Small intestine (tissue), 7 donors: ENCODE measurements at regions not wholly inside any gene's neighbourhood (a gene's known extent, or its start where the extent isn't known, plus 50 kb on each side); places are given as distances from the start of the nearest gene placed in this dataset.
A peak's percentile ranks its signal among the peaks of the same experiment; 100 is the strongest.

Experiments used
- DNase-seq, 2 donors: peaks; one replicate each; pipeline versions ENCODE4 v3.0.0 to v3.0.0-alpha.2; 2013
- FAIRE-seq: peaks from 2 replicates; lab custom pipeline; 2012; peaks lifted over from hg19 to GRCh38; lab: Jason Lieb, UNC
- H3K27ac ChIP-seq, 3 donors: one replicate each; pipeline ENCODE4 v1.5.1; 2013; ENCODE audit warnings: low read length in 2 of 3, mild to moderate bottlenecking in 2 of 3, control low read depth in 1 of 3, inconsistent platforms in 1 of 3, low read depth in 1 of 3, moderate library complexity in 1 of 3
- H3K27me3 ChIP-seq, 3 donors: one replicate each; pipeline ENCODE4 v1.6.1; 2013; ENCODE audit warnings: low read length in 3 of 3, inconsistent platforms in 1 of 3; ENCODE audit not compliant: control insufficient read depth in 3 of 3, insufficient read depth in 3 of 3
- H3K36me3 ChIP-seq, 3 donors: one replicate each; pipeline ENCODE4 v1.6.1; 2013; ENCODE audit warnings: low read length in 3 of 3, inconsistent platforms in 1 of 3, low read depth in 1 of 3, mild to moderate bottlenecking in 1 of 3, moderate library complexity in 1 of 3; ENCODE audit not compliant: control insufficient read depth in 3 of 3, insufficient read depth in 2 of 3
- H3K4me1 ChIP-seq, 3 donors: one replicate each; pipeline ENCODE4 v1.6.1; 2013; ENCODE audit warnings: low read length in 2 of 3, inconsistent platforms in 1 of 3, low read depth in 1 of 3, mild to moderate bottlenecking in 1 of 3, moderate library complexity in 1 of 3; ENCODE audit not compliant: control insufficient read depth in 3 of 3, insufficient read depth in 2 of 3
- H3K4me3 ChIP-seq, 3 donors: one replicate each; pipeline ENCODE4 v1.5.1; 2013; ENCODE audit warnings: low read length in 3 of 3, control low read depth in 1 of 3, inconsistent platforms in 1 of 3, low read depth in 1 of 3, mild to moderate bottlenecking in 1 of 3, moderate library complexity in 1 of 3
- H3K9me3 ChIP-seq, 2 donors: one replicate each; pipeline ENCODE4 v1.6.1; 2013; ENCODE audit warnings: low read depth in 1 of 2, low read length in 1 of 2; ENCODE audit not compliant: control insufficient read depth in 2 of 2, insufficient read depth in 1 of 2
- WGBS, 3 donors: extraction: QIAGEN DNeasy Blood & Tissue Kit; methylation state at CpG; one replicate each; pipeline ENCODE4 v1.1.7; 2013; 5-methylcytosine and 5-hydroxymethylcytosine counted together
- donor health status: healthy with polysubstance abuse.
- donor health status: control.
- donor health status: control.
- donor health status: Bipolar disorder and iron deficiency.
- donor health status: healthy.

DNA sequence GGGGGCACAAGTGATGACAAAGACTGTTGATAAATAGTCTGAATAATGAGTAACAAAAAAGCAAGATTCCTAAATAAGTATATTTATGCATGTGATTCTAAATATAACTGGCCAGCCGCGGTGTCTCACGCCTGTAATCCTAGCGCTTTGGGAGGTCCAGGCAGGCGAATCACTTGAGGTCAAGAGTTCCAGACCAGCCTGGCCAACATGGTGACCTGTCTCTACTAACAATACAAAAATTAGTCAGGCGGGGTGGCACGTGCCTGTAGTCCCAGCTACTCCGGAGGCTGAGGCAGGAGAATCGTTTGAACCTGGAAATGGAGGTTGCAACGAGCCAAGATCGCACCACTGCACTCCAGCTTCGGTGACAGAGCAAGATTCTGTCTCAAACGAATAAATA lies 161.5 kb downstream of the TOMM20 start:
- Histone ChIP-seq H3K27ac (no peak overlapping the region), H3K36me3 (no peaks in the 10 kb centered on the region), H3K4me3 (no peak overlapping the region), H3K27me3 (no peaks in the 10 kb centered on the region), H3K4me1 (peaks cover 9 to 65% (median 20%) of the 10 kb centered on the region in 3 donors), H3K9me3 (no peaks in the 10 kb centered on the region)
- FAIRE-seq (no peak), DNase-seq (no peak)
- 87 to 93% (median 91%) methylated on average over 13 of the region's 13 CpGs for WGBS, 3 donors

GRCh38 chr1:234965111-234965510 lies 163.5 kb downstream of the TOMM20 start:
- Histone ChIP-seq H3K27ac (peak overlapping the region; percentile 50 to 98 (median 66)), H3K27me3 (no peaks in the 10 kb centered on the region), H3K36me3 (no peaks in the 10 kb centered on the region), H3K4me1 (peaks cover 16 to 61% (median 17%) of the 10 kb centered on the region in 3 donors), H3K4me3 (no peak overlapping the region), H3K9me3 (no peaks in the 10 kb centered on the region)
- no peak for FAIRE-seq
- peak in 1 of 2 donors; percentile 23 for DNase-seq

GRCh38 chr1:234963904-234964702 lies 164.5 kb downstream of the TOMM20 start:
- peaks cover 15 to 61% (median 19%) of the 10 kb centered on the region in 3 donors for H3K4me1 ChIP-seq
- peak overlapping the region; percentile 90 to 98 (median 95) for H3K27ac ChIP-seq
- no peaks in the 10 kb centered on the region for H3K27me3 ChIP-seq
- WGBS, 3 donors = 15 to 44% (median 23%) methylated on average over 15 of the region's 15 CpGs
- no peaks in the 10 kb centered on the region for H3K9me3 ChIP-seq
- DNase-seq (peak; percentile 75 to 86), FAIRE-seq (no peak)
- peak overlapping the region in 1 of 3 donors; percentile 3 for H3K4me3 ChIP-seq
- no peaks in the 10 kb centered on the region for H3K36me3 ChIP-seq

GRCh38 chr1:234963180-234963903 lies 165.3 kb downstream of the TOMM20 start:
- peaks cover 14 to 65% (median 19%) of the 10 kb centered on the region in 3 donors for H3K4me1 ChIP-seq
- peak overlapping the region in 1 of 3 donors; percentile 3 for H3K4me3 ChIP-seq
- no peaks in the 10 kb centered on the region for H3K9me3 ChIP-seq
- DNase-seq (peak; percentile 80 to 82), FAIRE-seq (no peak)
- H3K27ac ChIP-seq = peak overlapping the region; percentile 90 to 98 (median 95)
- 8 to 24% (median 8%) methylated on average over 15 of the region's 15 CpGs for WGBS, 3 donors
- H3K36me3 ChIP-seq = no peaks in the 10 kb centered on the region
- H3K27me3 ChIP-seq = no peaks in the 10 kb centered on the region

- no peak for DNase-seq
- no peaks in the 10 kb centered on the region for H3K27me3 ChIP-seq
- H3K4me1 ChIP-seq = peaks cover 18 to 74% (median 19%) of the 10 kb centered on the region in 3 donors
- H3K9me3 ChIP-seq = no peaks in the 10 kb centered on the region
- H3K27ac ChIP-seq = peak overlapping the region; percentile 90 to 98 (median 95)
- no peak overlapping the region for H3K4me3 ChIP-seq
- WGBS, 3 donors = 15 to 27% (median 19%) methylated on average over 9 of the region's 9 CpGs
- FAIRE-seq = no peak
- no peaks in the 10 kb centered on the region for H3K36me3 ChIP-seq
These were observed 166.2 kb downstream of the TOMM20 start for GRCh38 chr1:234962340-234962989.

DNA sequence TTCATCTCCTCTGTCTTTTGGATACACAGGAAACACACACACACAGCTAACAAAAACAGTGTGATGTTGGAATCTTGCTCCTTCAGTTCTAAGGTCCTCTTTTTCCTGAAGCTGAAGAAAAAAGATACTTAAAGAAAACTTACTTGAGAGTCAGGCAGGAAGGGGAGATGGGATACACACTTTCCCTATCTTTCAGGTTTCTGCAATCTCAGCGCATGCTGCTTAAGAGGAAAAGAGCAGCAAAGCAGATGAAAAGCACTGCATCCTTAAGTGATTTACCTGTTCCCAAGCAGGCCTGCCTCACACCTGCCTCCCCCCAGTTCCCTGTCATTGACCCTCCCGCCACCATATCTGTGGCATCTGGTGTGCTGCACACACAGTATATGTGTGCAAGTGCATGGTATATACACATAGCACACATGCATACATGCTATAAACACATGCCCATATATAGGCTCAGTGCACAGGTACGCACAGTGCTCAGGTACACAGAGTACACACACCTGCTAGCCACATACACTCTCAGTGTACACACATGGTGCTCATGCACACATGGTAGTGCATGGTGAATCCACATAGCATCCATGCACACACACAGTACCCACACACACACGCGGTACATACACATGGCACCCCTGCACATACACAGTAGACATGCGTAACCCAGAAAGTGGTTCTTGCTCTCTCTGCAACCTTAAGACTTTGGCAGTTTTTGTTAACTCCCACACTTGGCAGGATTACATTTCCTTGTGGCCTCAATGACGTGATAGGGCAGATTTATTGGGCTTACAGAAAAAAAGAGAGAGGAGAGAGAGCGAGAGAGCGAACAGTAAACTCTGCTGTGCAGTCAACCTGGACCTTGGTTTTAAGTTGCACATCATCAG lies 166.9 kb downstream of the TOMM20 start:
- Histone ChIP-seq H3K4me3 (no peak overlapping the region), H3K27me3 (no peaks in the 10 kb centered on the region), H3K27ac (peak overlapping the region; percentile 90 to 98 (median 95)), H3K36me3 (no peaks in the 10 kb centered on the region), H3K4me1 (peaks cover 18 to 81% (median 20%) of the 10 kb centered on the region in 3 donors), H3K9me3 (no peaks in the 10 kb centered on the region)
- FAIRE-seq = no peak
- WGBS, 3 donors = 7 to 34% (median 22%) methylated on average over 9 of the region's 9 CpGs
- DNase-seq = peak; percentile 75 to 95

DNA sequence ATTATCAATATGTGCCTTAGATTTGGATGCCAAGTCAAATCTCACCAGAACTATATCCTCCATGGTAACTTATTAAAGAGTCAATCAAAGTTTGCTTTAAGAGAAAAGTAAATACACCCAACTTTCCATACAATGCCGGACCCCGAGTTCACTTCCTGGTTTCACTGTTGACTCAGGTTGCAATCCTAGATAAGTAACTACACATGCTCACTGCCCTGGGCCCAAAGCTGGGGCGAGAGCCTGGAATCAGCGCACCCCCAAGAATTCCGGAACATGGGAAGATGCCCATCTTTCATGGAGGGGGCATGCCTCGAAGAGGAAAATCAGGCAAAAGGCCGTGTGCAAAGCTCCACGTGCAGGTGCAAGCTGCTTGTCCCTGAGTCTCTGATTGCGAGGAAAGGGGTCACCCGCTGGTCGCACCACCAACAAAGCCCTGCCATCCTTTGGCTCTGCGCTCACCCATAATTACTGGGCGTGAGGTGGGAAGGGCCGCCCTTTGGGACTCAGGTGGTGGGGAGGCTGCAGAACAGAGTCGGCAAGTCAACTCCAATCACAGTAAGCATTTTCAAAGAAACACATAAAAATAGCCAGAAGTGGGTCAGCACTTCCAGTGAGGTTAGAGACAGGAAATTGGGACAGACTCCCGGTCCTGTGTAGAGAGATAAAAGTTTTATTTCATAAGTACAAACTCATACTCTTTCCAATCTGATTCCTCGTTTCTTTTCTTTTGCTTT lies 167.7 kb downstream of the TOMM20 start:
- WGBS, 3 donors = 13 to 47% (median 21%) methylated on average over 17 of the region's 17 CpGs
- DNase-seq (peak; percentile 94 to 99), FAIRE-seq (no peak)
- peaks cover 18 to 89% (median 21%) of the 10 kb centered on the region in 3 donors for H3K4me1 ChIP-seq
- H3K27ac ChIP-seq = peak overlapping the region; percentile 90 to 98 (median 95)
- H3K9me3 ChIP-seq = no peaks in the 10 kb centered on the region
- H3K27me3 ChIP-seq = no peaks in the 10 kb centered on the region
- H3K36me3 ChIP-seq = no peaks in the 10 kb centered on the region
- H3K4me3 ChIP-seq = no peak overlapping the region
